C4-2B (cell line): ENCODE measurements at regions not wholly inside any gene's neighbourhood (a gene's known extent, or its start where the extent isn't known, plus 50 kb on each side); places are given as distances from the start of the nearest gene placed in this dataset.

Experiments used
- ZFX ChIP-seq: fragments of 450-650 bp; IDR thresholded peaks from 2 replicates; pipeline ENCODE4 v1.6.1; 2017
- TF ChIP-seq, protein P1 (sequence below): fragments of 450-650 bp; conservative IDR thresholded peaks from 2 replicates; pipeline ENCODE4 v1.5.1; 2017; ENCODE audit warnings: mild to moderate bottlenecking

DNA sequence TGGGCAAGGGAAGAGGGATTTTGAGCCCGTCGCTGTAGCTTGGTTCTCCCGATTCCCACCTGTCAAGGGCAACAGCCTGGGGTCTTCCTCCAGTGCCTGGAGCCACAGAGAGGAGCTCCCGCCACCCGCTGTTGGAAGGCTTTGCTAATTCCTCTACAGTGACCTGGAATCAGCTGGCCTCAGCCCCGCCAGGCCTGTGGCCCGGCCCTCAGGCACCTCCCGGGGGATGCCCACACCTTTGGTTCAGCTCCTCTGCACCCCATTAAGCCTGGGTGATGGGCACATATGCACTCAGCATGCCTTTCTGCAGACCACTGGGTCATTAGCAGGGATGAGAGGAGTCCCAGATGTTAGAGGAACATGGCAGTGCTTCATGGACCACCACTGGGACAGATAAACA is 121.4 kb upstream of the MKI67 start:
- TF ChIP-seq ZFX, result no peak
- TF ChIP-seq, protein P1, sequence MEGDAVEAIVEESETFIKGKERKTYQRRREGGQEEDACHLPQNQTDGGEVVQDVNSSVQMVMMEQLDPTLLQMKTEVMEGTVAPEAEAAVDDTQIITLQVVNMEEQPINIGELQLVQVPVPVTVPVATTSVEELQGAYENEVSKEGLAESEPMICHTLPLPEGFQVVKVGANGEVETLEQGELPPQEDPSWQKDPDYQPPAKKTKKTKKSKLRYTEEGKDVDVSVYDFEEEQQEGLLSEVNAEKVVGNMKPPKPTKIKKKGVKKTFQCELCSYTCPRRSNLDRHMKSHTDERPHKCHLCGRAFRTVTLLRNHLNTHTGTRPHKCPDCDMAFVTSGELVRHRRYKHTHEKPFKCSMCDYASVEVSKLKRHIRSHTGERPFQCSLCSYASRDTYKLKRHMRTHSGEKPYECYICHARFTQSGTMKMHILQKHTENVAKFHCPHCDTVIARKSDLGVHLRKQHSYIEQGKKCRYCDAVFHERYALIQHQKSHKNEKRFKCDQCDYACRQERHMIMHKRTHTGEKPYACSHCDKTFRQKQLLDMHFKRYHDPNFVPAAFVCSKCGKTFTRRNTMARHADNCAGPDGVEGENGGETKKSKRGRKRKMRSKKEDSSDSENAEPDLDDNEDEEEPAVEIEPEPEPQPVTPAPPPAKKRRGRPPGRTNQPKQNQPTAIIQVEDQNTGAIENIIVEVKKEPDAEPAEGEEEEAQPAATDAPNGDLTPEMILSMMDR, result no peak
